ENCODE measurements at regions not wholly inside any gene's neighbourhood (a gene's known extent, or its start where the extent isn't known, plus 50 kb on each side); places are given as distances from the start of the nearest gene placed in this dataset.

DNA sequence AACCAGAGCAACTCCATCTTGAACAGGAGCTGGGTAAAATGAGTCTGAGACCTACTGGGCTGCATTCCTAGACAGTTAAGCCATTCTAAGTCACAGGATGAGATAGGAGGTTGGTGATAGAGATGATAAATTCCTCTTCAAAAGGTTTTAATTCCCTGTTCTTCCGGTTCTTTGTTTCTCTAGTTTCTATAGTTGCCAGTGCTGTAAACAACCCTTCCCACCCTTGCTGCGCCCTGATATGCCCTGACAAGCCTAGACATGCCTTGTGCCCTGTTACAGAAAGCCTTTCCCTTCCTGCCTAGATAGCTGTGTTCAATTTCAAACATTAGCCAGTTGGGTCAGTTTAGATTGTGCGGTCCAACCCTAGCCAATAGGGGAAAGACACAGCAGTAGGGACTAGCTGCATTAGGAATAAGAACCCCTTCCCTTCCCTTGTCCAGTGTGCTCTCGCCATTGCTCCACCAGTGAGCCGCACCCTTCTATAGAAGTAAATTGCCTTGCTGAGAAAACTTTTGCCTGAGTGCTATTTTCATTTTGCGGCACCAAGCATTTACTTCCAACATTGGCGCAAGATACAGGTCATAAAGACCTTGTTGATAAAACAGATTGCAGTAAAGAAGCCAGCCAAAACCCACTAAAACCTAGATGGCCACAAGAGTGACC is 52.5 kb upstream of the CCN2 start:
- TF ChIP-seq, protein P1, sequence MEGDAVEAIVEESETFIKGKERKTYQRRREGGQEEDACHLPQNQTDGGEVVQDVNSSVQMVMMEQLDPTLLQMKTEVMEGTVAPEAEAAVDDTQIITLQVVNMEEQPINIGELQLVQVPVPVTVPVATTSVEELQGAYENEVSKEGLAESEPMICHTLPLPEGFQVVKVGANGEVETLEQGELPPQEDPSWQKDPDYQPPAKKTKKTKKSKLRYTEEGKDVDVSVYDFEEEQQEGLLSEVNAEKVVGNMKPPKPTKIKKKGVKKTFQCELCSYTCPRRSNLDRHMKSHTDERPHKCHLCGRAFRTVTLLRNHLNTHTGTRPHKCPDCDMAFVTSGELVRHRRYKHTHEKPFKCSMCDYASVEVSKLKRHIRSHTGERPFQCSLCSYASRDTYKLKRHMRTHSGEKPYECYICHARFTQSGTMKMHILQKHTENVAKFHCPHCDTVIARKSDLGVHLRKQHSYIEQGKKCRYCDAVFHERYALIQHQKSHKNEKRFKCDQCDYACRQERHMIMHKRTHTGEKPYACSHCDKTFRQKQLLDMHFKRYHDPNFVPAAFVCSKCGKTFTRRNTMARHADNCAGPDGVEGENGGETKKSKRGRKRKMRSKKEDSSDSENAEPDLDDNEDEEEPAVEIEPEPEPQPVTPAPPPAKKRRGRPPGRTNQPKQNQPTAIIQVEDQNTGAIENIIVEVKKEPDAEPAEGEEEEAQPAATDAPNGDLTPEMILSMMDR (IDR thresholded peaks at IDR 0.05) = no peak
- TF ChIP-seq POLR2A (IDR thresholded peaks at IDR 0.05) = no peak
